ENCODE measurements at regions not wholly inside any gene's neighbourhood (a gene's known extent, or its start where the extent isn't known, plus 50 kb on each side); places are given as distances from the start of the nearest gene placed in this dataset.

- 97% methylated on average over 47 of the region's 51 CpGs for WGBS
- no peaks in the 10 kb centered on the region for H3K4me1 ChIP-seq (replicated peaks)
- DNase-seq (ENCODE audit: low spot score) = no peak
- H3K27me3 ChIP-seq (replicated peaks; ENCODE audit: insufficient read depth) = no peaks in the 10 kb centered on the region
- intact Hi-C loops (cut with DNase I) = no loop called here
- no peak overlapping the region for H3K27ac ChIP-seq
- TF ChIP-seq POLR2AphosphoS5 (IDR thresholded peaks at IDR 0.05) = no peak
- TF ChIP-seq POLR2A (IDR thresholded peaks at IDR 0.05) = no peak
- no peak for TF ChIP-seq CTCF (IDR thresholded peaks at IDR 0.05)
- no peak overlapping the region for H3K4me3 ChIP-seq
- H3K36me3 ChIP-seq = no peaks in the 10 kb centered on the region
- H3K9me3 ChIP-seq = no peaks in the 10 kb centered on the region
Measured at GRCh38 chr3:153268564-153269279, 106.7 kb downstream of the RAP2B start.

GRCh38 chr3:153269730-153270129 is 107.7 kb downstream of the RAP2B start:
- DNase-seq (ENCODE audit: low spot score) = no peak
- H3K36me3 ChIP-seq = no peaks in the 10 kb centered on the region
- intact Hi-C loops (cut with DNase I) = no loop called here
- no peak overlapping the region for H3K27ac ChIP-seq
- H3K27me3 ChIP-seq (replicated peaks; ENCODE audit: insufficient read depth) = no peaks in the 10 kb centered on the region
- WGBS = 66% methylated on average over 4 of the region's 4 CpGs
- H3K4me1 ChIP-seq (replicated peaks) = no peaks in the 10 kb centered on the region
- H3K4me3 ChIP-seq = no peak overlapping the region
- TF ChIP-seq POLR2AphosphoS5 (IDR thresholded peaks at IDR 0.05) (no peak), POLR2A (IDR thresholded peaks at IDR 0.05) (no peak), CTCF (IDR thresholded peaks at IDR 0.05) (no peak)
- no peaks in the 10 kb centered on the region for H3K9me3 ChIP-seq

GRCh38 chr3:153273217-153273616 is 111.2 kb downstream of the RAP2B start:
- no peak for TF ChIP-seq POLR2A (IDR thresholded peaks at IDR 0.05)
- no peak for TF ChIP-seq POLR2AphosphoS5 (IDR thresholded peaks at IDR 0.05)
- TF ChIP-seq CTCF (IDR thresholded peaks at IDR 0.05) = no peak
- intact Hi-C loops (cut with DNase I) = no loop called here
- DNase-seq (ENCODE audit: low spot score) = no peak
- no peaks in the 10 kb centered on the region for H3K36me3 ChIP-seq
- H3K9me3 ChIP-seq = no peaks in the 10 kb centered on the region
- no peaks in the 10 kb centered on the region for H3K4me1 ChIP-seq (replicated peaks)
- WGBS = 96% methylated on average over 4 of the region's 4 CpGs
- H3K27me3 ChIP-seq (replicated peaks; ENCODE audit: insufficient read depth) = no peaks in the 10 kb centered on the region
- no peak overlapping the region for H3K4me3 ChIP-seq
- no peak overlapping the region for H3K27ac ChIP-seq

- no peak for DNase-seq (ENCODE audit: low spot score)
- Histone ChIP-seq H3K4me3 (no peak overlapping the region), H3K27ac (no peak overlapping the region), H3K9me3 (no peaks in the 10 kb centered on the region), H3K4me1 (replicated peaks) (no peaks in the 10 kb centered on the region), H3K36me3 (no peaks in the 10 kb centered on the region), H3K27me3 (replicated peaks; ENCODE audit: insufficient read depth) (no peaks in the 10 kb centered on the region)
- TF ChIP-seq POLR2AphosphoS5 (IDR thresholded peaks at IDR 0.05) (no peak), POLR2A (IDR thresholded peaks at IDR 0.05) (no peak), CTCF (IDR thresholded peaks at IDR 0.05) (no peak)
- 82% methylated on average over 7 of the region's 7 CpGs for WGBS
- intact Hi-C loops (cut with DNase I) = no loop called here
Measured at GRCh38 chr3:153273767-153274435, 111.9 kb downstream of the RAP2B start.

- H3K4me3 ChIP-seq = no peak overlapping the region
- H3K27me3 ChIP-seq (replicated peaks; ENCODE audit: insufficient read depth) = no peaks in the 10 kb centered on the region
- no peak for DNase-seq (ENCODE audit: low spot score)
- no peaks in the 10 kb centered on the region for H3K9me3 ChIP-seq
- intact Hi-C loops (cut with DNase I) = no loop called here
- H3K27ac ChIP-seq = no peak overlapping the region
- 80% methylated on average over 3 of the region's 3 CpGs for WGBS
- no peaks in the 10 kb centered on the region for H3K36me3 ChIP-seq
- no peaks in the 10 kb centered on the region for H3K4me1 ChIP-seq (replicated peaks)
- TF ChIP-seq POLR2AphosphoS5 (IDR thresholded peaks at IDR 0.05) (no peak), POLR2A (IDR thresholded peaks at IDR 0.05) (no peak), CTCF (IDR thresholded peaks at IDR 0.05) (no peak)
Measured at GRCh38 chr3:153274561-153274960, 112.5 kb downstream of the RAP2B start.
